Smooth muscle cell (in vitro differentiated cells): ENCODE measurements at regions not wholly inside any gene's neighbourhood (a gene's known extent, or its start where the extent isn't known, plus 50 kb on each side); places are given as distances from the start of the nearest gene placed in this dataset.

Source experiments
- DNase-seq: peaks from one replicate; lab custom pipeline; 2025; ENCODE audit not compliant: unreplicated experiment; lab: John Stamatoyannopoulos, UW
- H2AFZ ChIP-seq: fragments of 200-600 bp; sonication (generic); 2 replicates; pipeline ENCODE4 v1.6.0; 2016; ENCODE audit warnings: antibody characterized with exemption, low read depth, mild to moderate bottlenecking
- H3F3A ChIP-seq: fragments of 200-600 bp; sonication (generic); 2 replicates; pipeline ENCODE4 v1.6.0; 2017; ENCODE audit warnings: antibody characterized with exemption, low read depth
- H3K27ac ChIP-seq: fragments of 200-600 bp; sonication (generic); 2 replicates; pipeline ENCODE4 v1.5.1; 2016; ENCODE audit warnings: low read depth, mild to moderate bottlenecking
- H3K27me3 ChIP-seq: fragments of 200-600 bp; sonication (generic); 2 replicates; pipeline ENCODE4 v1.6.1; 2016; ENCODE audit warnings: low read depth, mild to moderate bottlenecking
- H3K36me3 ChIP-seq: fragments of 200-600 bp; sonication (generic); 2 replicates; pipeline ENCODE4 v1.5.1; 2016; ENCODE audit warnings: low read depth
- H3K4me1 ChIP-seq: fragments of 200-600 bp; sonication (generic); 2 replicates; pipeline ENCODE4 v1.5.1; 2016; ENCODE audit warnings: low read depth
- H3K4me2 ChIP-seq: fragments of 200-600 bp; sonication (generic); 2 replicates; pipeline ENCODE4 v1.6.0; 2016; ENCODE audit warnings: mild to moderate bottlenecking
- H3K4me3 ChIP-seq: fragments of 200-600 bp; sonication (generic); 2 replicates; pipeline ENCODE4 v1.5.1; 2016; ENCODE audit warnings: mild to moderate bottlenecking
- H3K79me2 ChIP-seq: fragments of 200-600 bp; sonication (generic); 2 replicates; pipeline ENCODE4 v1.6.0; 2016; ENCODE audit warnings: low read depth, mild to moderate bottlenecking
- H3K9ac ChIP-seq: fragments of 200-600 bp; sonication (generic); 2 replicates; pipeline ENCODE4 v1.6.0; 2016; ENCODE audit warnings: low read depth
- H3K9me3 ChIP-seq: fragments of 200-600 bp; sonication (generic); replicated peaks from 2 replicates; pipeline ENCODE4 v1.5.1; 2016; ENCODE audit warnings: low read depth
- H4K20me1 ChIP-seq: fragments of 200-600 bp; sonication (generic); 2 replicates; pipeline ENCODE4 v1.6.0; 2016; ENCODE audit warnings: low read depth
- WGBS: methylation state at CpG from one replicate; pipeline ENCODE4 v1.1.7; 2016; ENCODE audit warnings: low lambda C conversion rate; 5-methylcytosine and 5-hydroxymethylcytosine counted together
- TF ChIP-seq, protein P1 (sequence below): fragments of 200-600 bp; sonication (generic); IDR thresholded peaks from 2 replicates; pipeline ENCODE4 v1.5.1; 2017; ENCODE audit warnings: borderline replicate concordance, mild to moderate bottlenecking, antibody characterized with exemption; ENCODE audit not compliant: insufficient read depth, poor library complexity, severe bottlenecking

DNA sequence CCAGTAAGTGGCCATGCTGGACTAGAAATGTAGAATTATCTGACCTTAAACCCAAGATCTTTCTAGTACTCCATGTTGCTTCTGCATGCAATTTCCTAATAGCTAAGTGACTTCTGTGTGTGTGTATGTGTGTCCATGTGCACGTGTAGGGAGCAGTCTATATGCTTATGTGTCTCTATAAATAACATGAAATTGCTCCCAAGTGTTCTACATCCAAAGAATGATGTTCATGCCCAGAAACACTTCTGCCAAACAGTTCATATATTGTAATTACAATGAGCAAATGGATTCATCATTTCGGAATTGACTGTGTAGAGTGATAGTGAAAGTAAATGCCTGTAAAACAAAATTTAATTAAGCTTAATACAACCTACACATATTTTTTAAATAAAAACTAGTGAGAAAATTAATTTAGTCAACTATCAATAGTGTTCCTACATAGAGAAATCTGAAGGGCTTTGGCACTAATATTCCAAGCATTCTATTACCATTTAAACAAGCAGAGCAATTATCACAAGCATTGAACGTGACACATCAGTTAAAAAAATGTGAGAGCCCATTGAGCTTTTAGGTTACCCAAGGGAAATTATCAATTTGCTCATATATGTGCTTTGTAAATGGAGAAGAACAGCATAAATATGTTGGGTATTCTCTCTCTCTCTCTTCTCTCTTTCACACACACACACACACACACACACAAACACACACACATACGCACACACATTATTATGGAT is 1067.4 kb downstream of the CNTNAP5 start:
- Histone ChIP-seq H2AFZ (no peak overlapping the region), H3K9me3 (no peaks in the 10 kb centered on the region), H3K4me2 (no peak overlapping the region), H3K36me3 (no peaks in the 10 kb centered on the region), H3K27me3 (no peaks in the 10 kb centered on the region), H4K20me1 (no peaks in the 10 kb centered on the region), H3K4me1 (no peaks in the 10 kb centered on the region), H3K27ac (no peak overlapping the region), H3K4me3 (no peak overlapping the region), H3K9ac (no peak overlapping the region), H3F3A (no peaks in the 10 kb centered on the region), H3K79me2 (no peaks in the 10 kb centered on the region)
- WGBS: 92% methylated on average over 4 of the region's 4 CpGs
- no peak for DNase-seq
- TF ChIP-seq, protein P1, sequence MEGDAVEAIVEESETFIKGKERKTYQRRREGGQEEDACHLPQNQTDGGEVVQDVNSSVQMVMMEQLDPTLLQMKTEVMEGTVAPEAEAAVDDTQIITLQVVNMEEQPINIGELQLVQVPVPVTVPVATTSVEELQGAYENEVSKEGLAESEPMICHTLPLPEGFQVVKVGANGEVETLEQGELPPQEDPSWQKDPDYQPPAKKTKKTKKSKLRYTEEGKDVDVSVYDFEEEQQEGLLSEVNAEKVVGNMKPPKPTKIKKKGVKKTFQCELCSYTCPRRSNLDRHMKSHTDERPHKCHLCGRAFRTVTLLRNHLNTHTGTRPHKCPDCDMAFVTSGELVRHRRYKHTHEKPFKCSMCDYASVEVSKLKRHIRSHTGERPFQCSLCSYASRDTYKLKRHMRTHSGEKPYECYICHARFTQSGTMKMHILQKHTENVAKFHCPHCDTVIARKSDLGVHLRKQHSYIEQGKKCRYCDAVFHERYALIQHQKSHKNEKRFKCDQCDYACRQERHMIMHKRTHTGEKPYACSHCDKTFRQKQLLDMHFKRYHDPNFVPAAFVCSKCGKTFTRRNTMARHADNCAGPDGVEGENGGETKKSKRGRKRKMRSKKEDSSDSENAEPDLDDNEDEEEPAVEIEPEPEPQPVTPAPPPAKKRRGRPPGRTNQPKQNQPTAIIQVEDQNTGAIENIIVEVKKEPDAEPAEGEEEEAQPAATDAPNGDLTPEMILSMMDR: no peak

DNA sequence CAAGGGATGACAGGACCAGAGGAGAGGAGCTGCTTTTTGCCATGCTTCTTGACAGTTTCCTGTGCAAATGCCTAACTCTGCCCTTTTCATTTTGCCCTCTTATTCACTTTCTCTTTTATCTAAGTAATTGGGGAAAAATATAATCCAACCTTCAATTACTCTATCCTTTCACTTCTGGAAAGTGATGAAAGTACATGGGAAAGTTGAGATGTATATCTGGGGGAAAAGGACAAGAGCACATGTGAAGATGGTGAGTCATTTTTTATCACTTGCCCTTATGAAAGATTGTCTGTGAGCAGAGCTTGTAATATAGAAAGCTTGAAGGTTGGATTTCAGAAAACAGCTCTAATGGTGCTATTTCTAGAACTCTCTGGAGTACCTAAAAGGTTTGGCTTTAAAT is 1070.7 kb downstream of the CNTNAP5 start:
- no peaks in the 10 kb centered on the region for H3K27me3 ChIP-seq
- no peaks in the 10 kb centered on the region for H4K20me1 ChIP-seq
- H3K9ac ChIP-seq: no peak overlapping the region
- no peaks in the 10 kb centered on the region for H3F3A ChIP-seq
- no peak overlapping the region for H3K4me2 ChIP-seq
- no peak overlapping the region for H2AFZ ChIP-seq
- no peak overlapping the region for H3K4me3 ChIP-seq
- TF ChIP-seq, protein P1: no peak
- H3K4me1 ChIP-seq: no peaks in the 10 kb centered on the region
- H3K27ac ChIP-seq: no peak overlapping the region
- H3K9me3 ChIP-seq: no peaks in the 10 kb centered on the region
- H3K79me2 ChIP-seq: no peaks in the 10 kb centered on the region
- no peak for DNase-seq
- H3K36me3 ChIP-seq: no peaks in the 10 kb centered on the region

DNA sequence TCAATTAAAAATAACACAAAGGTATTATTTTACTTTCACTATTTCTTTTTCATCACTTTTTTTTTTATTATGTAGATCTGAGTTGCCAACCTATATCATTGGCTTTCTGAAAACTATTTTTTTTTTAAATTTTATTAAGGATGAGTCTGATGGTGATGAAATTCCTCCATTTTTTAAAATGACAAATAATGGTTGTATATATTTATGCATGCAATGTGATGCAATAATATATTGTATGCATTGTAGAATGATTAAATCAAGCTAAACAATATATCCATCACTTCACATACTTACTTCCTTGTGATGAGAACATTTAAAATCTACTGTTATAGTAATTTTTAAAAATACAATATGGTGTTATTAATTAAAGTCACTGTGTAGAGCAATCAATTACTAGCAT is 1081.6 kb downstream of the CNTNAP5 start:
- no peaks in the 10 kb centered on the region for H4K20me1 ChIP-seq
- H3K27ac ChIP-seq: no peak overlapping the region
- no peaks in the 10 kb centered on the region for H3K79me2 ChIP-seq

More for the DNA sequence above, 1081.6 kb downstream of the CNTNAP5 start:
- TF ChIP-seq, protein P1: no peak
- Histone ChIP-seq H2AFZ (no peak overlapping the region), H3K36me3 (no peaks in the 10 kb centered on the region), H3K27me3 (no peaks in the 10 kb centered on the region), H3K9ac (no peak overlapping the region), H3K4me3 (no peak overlapping the region), H3K4me2 (no peak overlapping the region), H3K4me1 (no peaks in the 10 kb centered on the region), H3F3A (no peaks in the 10 kb centered on the region), H3K9me3 (no peaks in the 10 kb centered on the region)
- no peak for DNase-seq
